Right lobe of liver (tissue), 4 donors: ENCODE measurements at regions not wholly inside any gene's neighbourhood (a gene's known extent, or its start where the extent isn't known, plus 50 kb on each side); places are given as distances from the start of the nearest gene placed in this dataset.

Experiments
- POLR2A ChIP-seq: fragments of 450-650 bp; IDR thresholded peaks from one replicate; pipeline ENCODE4 v1.6.1; 2017; ENCODE audit warnings: antibody characterized with exemption, mild to moderate bottlenecking
- TF ChIP-seq, protein P1 (sequence below), 4 donors: fragments of 200-600 bp in 3 of 4; fragments of 450-650 bp in 1 of 4; IDR thresholded peaks; one replicate each; pipeline versions ENCODE4 v1.5.1 to v1.8.0; 2016 to 2022; ENCODE audit warnings: antibody characterized with exemption in 4 of 4, mild to moderate bottlenecking in 2 of 4
- donor health status: DM: no; HTN: no; CAD: no.
- donor health status: DM: no; HTN: no; CAD: no.
- donor health status: DM: no; HTN: yes; CAD: no.

DNA sequence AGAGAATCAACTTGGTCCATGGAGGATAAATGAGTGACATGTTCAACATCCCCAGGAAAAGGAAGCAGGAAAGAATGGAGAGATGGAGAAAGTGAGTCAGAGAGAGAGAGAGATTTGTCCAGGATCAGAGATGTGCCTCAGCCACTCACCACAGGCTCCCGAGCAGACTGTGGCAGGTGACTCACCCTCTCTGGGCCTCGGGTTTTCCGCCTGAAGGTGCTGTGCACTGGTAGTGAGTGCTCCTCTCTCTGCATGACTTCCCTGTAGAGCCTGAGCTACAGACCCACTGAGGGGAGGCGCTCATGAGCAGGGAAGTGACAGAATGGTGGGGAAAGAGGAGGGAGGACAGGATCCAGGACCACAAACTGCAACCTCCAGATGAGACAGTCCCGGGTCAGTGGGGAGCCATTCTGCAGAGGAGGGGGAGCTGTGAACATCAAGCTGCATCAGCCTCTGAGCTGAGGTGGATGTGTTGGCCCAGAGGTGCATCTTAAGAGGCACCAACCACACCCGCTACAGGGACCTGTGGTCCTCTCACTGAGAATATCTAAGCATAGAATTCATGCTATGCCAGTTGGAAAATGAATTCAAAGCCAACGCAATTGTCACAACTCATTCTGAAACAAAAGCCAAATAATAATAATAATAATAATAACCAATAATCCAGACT lies 433.4 kb downstream of the BRD1 start:
- TF ChIP-seq, protein P1, sequence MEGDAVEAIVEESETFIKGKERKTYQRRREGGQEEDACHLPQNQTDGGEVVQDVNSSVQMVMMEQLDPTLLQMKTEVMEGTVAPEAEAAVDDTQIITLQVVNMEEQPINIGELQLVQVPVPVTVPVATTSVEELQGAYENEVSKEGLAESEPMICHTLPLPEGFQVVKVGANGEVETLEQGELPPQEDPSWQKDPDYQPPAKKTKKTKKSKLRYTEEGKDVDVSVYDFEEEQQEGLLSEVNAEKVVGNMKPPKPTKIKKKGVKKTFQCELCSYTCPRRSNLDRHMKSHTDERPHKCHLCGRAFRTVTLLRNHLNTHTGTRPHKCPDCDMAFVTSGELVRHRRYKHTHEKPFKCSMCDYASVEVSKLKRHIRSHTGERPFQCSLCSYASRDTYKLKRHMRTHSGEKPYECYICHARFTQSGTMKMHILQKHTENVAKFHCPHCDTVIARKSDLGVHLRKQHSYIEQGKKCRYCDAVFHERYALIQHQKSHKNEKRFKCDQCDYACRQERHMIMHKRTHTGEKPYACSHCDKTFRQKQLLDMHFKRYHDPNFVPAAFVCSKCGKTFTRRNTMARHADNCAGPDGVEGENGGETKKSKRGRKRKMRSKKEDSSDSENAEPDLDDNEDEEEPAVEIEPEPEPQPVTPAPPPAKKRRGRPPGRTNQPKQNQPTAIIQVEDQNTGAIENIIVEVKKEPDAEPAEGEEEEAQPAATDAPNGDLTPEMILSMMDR (IDR thresholded peaks at IDR 0.05) = no peak
- no peak for TF ChIP-seq POLR2A
